RPMI8226 (cell line): ENCODE measurements at regions not wholly inside any gene's neighbourhood (a gene's known extent, or its start where the extent isn't known, plus 50 kb on each side); places are given as distances from the start of the nearest gene placed in this dataset.

ENCODE experiments used
- DNase-seq: peaks from one replicate; pipeline ENCODE4 v3.0.0-alpha.2; 2015

GRCh38 chrX:126886997-126887396 lies 67.5 kb downstream of the PRR32 start:
- DNase-seq = no peak

GRCh38 chrX:126900937-126901336 lies 81.4 kb downstream of the PRR32 start:
- DNase-seq = no peak

- no peak for DNase-seq
Measured at GRCh38 chrX:126929071-126929470, 109.5 kb downstream of the PRR32 start.

- DNase-seq = no peak
Measured at GRCh38 chrX:126967225-126967624, 147.7 kb downstream of the PRR32 start.

- no peak for DNase-seq
Measured at GRCh38 chrX:126982158-126982557, 162.6 kb downstream of the PRR32 start.

GRCh38 chrX:126985027-126985426 lies 165.5 kb downstream of the PRR32 start:
- no peak for DNase-seq

GRCh38 chrX:126985981-126986380 lies 166.5 kb downstream of the PRR32 start:
- no peak for DNase-seq

- DNase-seq = no peak
Measured at GRCh38 chrX:126994032-126994600, 174.6 kb downstream of the PRR32 start.

GRCh38 chrX:127011629-127012028 lies 192.1 kb downstream of the PRR32 start:
- DNase-seq = no peak

- no peak for DNase-seq
Measured at GRCh38 chrX:127025013-127025412, 205.5 kb downstream of the PRR32 start.

GRCh38 chrX:127030016-127030748 lies 210.7 kb downstream of the PRR32 start:
- DNase-seq = no peak

- no peak for DNase-seq
Measured at GRCh38 chrX:127037159-127037558, 217.6 kb downstream of the PRR32 start.

- DNase-seq = no peak
Measured at GRCh38 chrX:127038065-127038464, 218.5 kb downstream of the PRR32 start.

GRCh38 chrX:127057891-127058619 lies 238.5 kb downstream of the PRR32 start:
- no peak for DNase-seq

- peak; percentile 25 for DNase-seq
Measured at GRCh38 chrX:127085939-127086338, 266.4 kb downstream of the PRR32 start.

GRCh38 chrX:127112726-127113125 lies 293.2 kb downstream of the PRR32 start:
- no peak for DNase-seq

- no peak for DNase-seq
Measured at GRCh38 chrX:127124871-127125270, 305.3 kb downstream of the PRR32 start.

- DNase-seq = no peak
Measured at GRCh38 chrX:127128282-127128681, 308.8 kb downstream of the PRR32 start.

- DNase-seq = no peak
Measured at GRCh38 chrX:127129510-127129909, 310.0 kb downstream of the PRR32 start.

- DNase-seq = no peak
Measured at GRCh38 chrX:127138218-127138617, 318.7 kb downstream of the PRR32 start.

- DNase-seq = no peak
Measured at GRCh38 chrX:127177966-127178365, 358.4 kb downstream of the PRR32 start.

GRCh38 chrX:127187095-127187494 lies 367.6 kb downstream of the PRR32 start:
- no peak for DNase-seq

GRCh38 chrX:127190381-127190780 lies 370.9 kb downstream of the PRR32 start:
- no peak for DNase-seq

- no peak for DNase-seq
Measured at GRCh38 chrX:127207326-127207725, 387.8 kb downstream of the PRR32 start.
